ENCODE measurements at regions not wholly inside any gene's neighbourhood (a gene's known extent, or its start where the extent isn't known, plus 50 kb on each side); places are given as distances from the start of the nearest gene placed in this dataset.

GRCh38 chr9:134502266-134502791 is 139.3 kb upstream of the COL5A1 start (continued):
- no peak for TF ChIP-seq HDAC6 (IDR thresholded peaks at IDR 0.05; ENCODE audit: low read depth, low read length)
